Retinal pigment epithelial cell (primary cell): ENCODE measurements at regions not wholly inside any gene's neighbourhood (a gene's known extent, or its start where the extent isn't known, plus 50 kb on each side); places are given as distances from the start of the nearest gene placed in this dataset.
"Not testable (repeated sequence)": the region's sequence is repeated elsewhere in the genome, so short reads cannot be mapped to it uniquely, and the experiment has no call there.

ENCODE experiments used
- DNase-seq: peaks from one replicate; pipeline ENCODE4 v3.0.0-alpha.2; 2010; ENCODE audit warnings: low read depth
- H3K4me3 ChIP-seq: 2 replicates; pipeline ENCODE4 v1.5.1; 2011; ENCODE audit warnings: mild to moderate bottlenecking, low read length, control low read depth, moderate library complexity
- TF ChIP-seq, protein P1 (sequence below): conservative IDR thresholded peaks from 2 replicates; pipeline ENCODE4 v1.5.1; 2011; ENCODE audit warnings: low read depth, low read length, control low read depth, inconsistent platforms

DNA sequence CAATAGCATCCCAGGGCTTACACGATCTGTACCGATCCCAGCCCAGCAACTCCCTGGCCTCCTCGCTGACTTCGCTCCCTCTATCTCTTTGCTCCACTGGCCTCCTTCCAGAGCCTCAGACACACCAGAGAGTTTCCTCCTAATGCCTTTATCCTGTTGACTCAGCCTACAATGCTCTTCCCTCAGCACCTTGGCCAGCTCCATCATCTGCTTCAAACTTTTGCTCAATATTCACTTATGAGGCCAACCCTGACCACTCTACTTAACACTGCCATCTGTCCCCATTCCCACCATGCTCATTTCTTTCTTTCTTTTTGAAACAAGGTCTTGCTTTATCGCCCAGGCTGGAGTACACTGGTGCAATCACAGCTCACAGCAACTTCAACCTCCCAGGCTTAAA is 180.9 kb downstream of the CEP170 start:
- H3K4me3 ChIP-seq = not testable (repeated sequence)

DNA sequence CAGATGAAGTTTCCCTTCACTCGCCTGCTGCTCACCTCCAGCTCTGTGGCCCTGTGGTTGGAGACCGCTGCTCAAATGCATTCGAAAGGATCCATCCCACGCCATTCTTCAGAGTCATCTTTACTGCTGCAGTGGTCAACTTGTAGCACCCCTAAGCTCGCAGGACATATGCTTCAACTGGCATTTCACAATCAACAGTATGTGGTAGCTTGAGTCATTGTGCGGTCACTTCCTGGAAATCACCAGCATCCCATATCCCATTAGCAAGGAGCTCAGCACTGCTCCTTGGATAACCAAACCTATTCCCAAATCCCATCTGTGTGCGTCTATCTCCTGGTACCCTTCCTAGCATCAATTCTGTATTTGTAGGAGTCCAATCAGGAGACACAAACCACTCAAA is 188.0 kb downstream of the CEP170 start:
- not testable (repeated sequence) for DNase-seq, H3K4me3 ChIP-seq

More for the DNA sequence above, 180.9 kb downstream of the CEP170 start:
- DNase-seq = not testable (repeated sequence)

DNA sequence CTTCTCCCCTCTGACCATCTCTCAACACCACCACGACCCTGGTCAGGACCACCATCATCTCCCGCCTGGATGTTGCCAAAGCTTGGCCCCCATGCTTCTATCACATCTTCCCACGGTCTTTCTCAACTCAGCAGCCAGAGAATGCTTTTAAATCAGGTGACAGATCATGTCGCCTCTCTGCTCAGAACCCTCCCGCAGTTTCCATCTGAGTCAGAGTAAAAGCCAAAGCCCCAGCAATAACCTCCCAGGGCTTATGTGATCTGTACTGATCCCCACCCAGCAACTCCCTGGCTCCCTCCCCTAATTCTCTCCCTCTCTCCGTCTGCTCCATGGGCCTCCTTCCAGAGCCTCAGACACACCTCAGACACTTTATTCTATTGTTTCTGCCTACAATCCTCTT is 193.1 kb downstream of the CEP170 start:
- DNase-seq, H3K4me3 ChIP-seq: not testable (repeated sequence)

DNA sequence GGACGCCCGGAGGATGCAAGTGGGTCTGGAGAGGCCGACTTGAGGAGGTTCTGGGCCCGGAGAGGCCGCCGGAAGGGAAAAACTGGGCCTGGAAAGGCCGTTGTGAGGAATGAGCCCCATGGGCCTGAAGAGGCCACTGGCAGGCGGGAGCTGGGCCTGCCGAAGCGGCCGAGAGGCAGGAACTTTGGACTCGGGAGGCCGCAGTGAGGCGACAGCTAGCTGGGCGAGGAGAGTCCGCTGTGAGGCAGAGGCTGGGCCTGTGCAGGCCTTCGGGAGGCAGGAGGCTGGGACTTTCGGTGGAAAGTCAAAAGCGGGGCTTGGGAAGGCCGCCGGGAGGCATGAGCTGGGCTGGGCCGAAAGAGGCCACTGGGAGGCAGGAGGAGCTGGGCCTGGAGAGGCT is 199.6 kb downstream of the CEP170 start:
- not testable (repeated sequence) for DNase-seq, H3K4me3 ChIP-seq

DNA sequence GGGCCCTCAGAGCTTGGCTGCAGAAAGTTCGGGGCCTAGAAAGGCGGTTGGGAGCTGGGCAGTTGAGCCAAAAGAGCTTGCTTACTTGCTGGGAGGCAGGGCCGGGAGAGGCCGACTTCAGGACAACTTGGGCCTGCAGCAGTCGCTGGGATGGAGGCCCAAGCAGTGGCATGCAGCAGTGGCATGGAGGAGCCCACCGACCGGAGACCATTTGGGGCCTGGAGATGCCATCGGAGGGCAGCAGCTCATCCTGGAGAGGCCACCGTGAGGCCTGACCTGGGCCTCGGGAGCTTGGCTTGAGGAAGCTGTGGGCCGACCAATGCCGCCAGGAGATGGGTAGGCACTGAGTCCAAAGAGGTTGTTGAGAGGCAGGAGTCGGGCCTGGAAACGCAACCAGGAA is 200.0 kb downstream of the CEP170 start:
- DNase-seq = not testable (repeated sequence)

DNA sequence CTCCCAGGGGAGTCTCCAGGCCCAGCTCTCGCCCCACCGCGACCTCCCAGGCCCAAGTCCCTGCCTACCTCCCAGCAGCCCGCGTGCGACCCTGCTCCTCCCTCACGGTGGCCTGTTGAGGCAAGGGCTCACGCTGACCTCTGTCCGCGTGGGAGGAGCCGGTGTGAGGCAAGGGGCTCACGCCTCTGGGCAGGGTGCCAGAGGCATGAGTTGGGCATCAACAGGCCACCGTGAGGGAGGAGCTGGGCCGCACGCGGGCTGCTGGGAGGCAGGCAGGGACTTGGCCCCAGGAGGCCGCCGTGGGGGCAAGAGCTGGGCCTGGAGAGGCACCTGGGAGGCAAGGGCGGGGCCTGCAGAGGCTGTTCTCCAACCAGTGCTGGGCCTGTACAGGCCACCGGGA is 200.4 kb downstream of the CEP170 start:
- H3K4me3 ChIP-seq, DNase-seq: not testable (repeated sequence)

More for the DNA sequence above, 200.0 kb downstream of the CEP170 start:
- not testable (repeated sequence) for H3K4me3 ChIP-seq

DNA sequence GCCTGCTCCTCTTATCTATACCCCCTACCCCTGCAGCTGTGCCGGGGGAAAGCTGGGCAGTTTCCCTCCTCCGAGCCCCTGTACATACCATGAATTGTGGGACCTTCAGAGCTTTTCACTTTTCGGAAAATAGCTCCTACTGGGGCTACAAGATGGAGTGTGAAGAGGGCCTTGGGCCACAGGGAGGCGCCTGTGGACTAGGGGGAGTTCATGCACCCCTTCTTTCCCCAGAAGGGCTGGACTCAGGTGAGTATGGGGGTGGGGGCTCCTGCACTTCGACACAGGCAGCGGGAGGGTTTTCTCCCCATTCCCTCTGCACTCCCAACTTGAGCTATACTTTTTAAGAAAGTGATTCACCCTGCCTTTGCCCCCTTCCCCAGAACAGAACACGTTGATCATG is 202.0 kb downstream of the CEP170 start:
- H3K4me3 ChIP-seq, DNase-seq: not testable (repeated sequence)

DNA sequence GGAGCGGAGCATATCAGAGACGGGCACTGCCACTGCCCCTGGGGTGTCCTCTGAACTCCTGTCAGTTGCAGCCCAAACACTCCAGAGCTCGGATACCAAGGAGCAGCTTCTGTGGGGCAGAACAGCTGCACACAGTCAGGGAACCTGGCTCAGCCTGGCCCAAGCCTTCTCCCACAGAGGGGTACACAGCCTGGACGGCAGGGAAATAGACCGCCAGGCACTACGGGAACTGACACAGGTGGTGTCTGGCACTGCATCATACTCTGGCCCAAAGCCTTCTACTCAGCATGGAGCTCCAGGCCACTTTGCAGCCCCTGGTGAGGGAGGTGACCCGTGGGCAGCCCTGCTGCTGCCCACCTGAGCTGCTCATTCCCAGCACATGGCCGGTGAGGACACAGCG is 204.5 kb downstream of the CEP170 start:
- not testable (repeated sequence) for DNase-seq, H3K4me3 ChIP-seq

DNA sequence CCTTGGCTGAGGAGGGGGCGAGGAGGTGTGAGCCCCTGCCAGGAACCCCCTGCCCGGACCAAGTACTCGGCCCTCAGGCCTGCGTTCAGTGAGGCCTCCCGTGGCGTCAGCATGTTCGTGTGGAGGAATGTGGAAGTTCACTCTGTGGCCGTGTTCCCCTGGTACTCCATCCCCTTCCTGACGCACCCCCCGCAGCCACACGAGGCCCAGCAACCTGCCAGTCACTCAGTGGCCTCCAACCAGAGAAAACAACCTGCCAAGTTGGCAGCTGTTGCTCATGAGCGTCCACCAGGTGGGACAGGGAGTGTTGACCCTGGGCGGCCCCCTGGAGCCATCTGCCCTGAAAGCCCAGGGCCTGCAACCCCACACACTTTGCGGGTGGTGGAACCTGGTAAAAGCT is 205.4 kb downstream of the CEP170 start:
- DNase-seq, H3K4me3 ChIP-seq: not testable (repeated sequence)

DNA sequence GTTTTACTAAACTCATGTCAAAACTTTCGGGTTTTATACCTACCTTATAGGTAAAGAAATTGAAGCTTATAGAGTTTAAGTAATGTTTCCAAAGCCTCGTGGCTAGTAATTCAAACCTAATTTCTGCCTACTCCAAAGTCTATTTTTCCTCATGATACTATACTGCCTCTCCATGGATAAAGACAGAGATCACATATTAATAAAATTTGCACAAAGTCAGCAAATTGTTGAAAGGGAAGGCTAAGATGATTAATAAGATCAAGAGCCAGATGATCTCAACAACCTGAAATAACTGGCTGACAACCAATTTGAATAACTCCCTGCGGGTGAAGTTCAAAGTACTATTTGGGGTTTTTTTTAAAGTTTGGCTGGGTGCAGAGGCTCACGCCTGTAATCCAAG is 233.7 kb downstream of the CEP170 start:
- not testable (repeated sequence) for H3K4me3 ChIP-seq, DNase-seq

DNA sequence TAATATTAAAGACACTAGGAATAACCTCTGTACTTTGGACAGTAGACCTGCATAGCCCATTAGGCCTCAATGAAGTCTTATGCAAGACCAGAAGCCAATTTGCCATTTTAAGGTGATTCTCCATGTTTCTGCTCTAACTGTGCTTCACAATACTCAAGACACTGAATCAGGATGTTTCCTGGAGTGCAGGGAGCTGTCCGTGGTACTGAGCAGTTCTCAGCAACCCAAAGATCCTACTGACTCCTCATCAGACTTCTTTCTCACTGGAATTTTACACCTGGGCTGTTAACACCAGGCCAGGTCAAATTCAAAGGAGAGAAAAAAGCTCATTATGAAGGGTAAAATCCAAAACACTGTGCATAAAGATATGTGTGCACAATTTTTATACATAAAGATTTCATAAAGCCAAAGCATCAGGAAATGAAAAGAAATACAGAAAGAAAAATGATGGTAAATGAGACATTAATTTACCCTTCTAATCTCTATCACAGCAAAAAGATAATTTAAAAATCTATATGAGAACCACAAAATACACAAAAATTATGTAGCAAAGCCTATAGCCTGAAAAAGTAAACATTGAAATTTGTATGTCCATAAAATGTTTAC is 235.9 kb downstream of the CEP170 start:
- DNase-seq = not testable (repeated sequence)

DNA sequence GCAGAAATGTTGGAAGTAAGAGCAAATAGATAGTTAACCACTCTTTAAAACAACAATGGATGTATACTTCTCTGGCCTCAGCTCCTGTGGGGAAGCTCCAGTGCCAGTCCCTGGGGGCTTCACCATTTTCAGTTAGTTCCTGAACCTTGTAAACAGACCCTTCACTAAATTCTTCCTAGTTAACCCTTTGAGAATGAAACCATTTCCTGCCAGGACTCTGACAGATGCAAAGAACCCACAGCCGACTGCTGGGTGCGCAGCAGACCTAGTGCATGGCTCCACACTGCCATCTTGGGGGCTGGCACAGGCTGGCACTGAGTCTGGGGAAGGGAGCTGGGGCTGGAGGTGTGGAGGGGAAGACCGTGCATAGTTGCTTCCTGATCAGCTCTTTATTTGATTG is 244.4 kb downstream of the CEP170 start:
- DNase-seq, H3K4me3 ChIP-seq: not testable (repeated sequence)

More for the DNA sequence above, 235.9 kb downstream of the CEP170 start:
- not testable (repeated sequence) for H3K4me3 ChIP-seq

DNA sequence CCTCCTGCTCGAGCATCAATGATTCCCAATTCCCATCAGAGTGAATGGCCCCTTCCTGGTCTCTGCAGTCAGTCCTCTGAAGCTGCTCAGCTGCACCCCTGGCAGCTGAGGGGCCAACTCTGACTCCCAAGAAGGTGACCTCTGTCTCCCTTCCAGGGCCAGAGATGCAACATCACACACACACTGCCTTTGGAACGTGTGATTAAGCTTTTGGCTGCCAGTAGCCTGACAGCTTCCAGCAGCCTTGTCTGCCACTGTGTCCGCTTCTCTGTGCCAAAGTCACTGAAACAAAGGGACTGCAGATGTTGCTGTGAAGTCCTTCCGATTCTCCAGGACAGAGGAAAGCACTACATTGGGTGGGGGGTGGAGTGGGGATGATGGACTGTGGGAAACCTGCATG is 254.1 kb downstream of the CEP170 start:
- H3K4me3 ChIP-seq, DNase-seq: not testable (repeated sequence)

DNA sequence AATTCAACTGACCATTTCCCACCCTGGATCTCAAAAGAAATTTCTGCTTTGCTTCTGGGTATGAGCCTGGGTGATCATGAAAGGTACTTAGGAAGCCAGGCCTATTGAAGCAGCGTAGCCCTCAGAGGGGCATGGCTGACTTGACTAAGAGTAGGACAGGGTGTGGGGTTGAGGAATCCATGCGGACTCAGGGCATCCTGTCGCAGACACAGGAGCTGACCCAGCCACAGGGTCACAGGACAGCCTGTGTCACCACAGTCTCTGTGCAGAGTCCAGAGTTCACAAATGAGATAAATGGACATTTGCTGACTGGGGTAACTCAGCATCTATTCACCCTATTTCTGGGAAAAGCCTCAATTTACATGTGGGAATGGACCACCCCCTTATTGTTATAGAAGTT is 262.3 kb downstream of the CEP170 start:
- not testable (repeated sequence) for H3K4me3 ChIP-seq, DNase-seq

DNA sequence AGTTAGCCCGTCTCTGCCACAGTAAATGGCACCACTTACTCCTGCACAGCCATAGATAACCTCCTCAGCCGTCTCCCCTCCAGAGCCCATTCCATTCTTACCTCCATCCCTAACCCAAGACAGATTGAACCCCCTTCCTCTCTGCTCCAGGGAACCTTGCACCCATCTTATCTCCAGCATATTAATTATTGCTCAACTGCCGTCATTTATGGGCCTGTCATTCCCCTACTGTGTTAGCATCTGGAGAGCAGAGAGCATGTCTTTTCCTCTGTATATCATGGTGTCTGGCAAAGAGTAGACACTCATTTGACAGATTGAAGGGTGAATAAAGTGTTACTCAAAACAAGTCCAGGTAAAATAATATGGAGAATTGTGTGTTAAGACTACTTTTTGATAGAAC is 270.0 kb downstream of the CEP170 start:
- not testable (repeated sequence) for H3K4me3 ChIP-seq, DNase-seq

DNA sequence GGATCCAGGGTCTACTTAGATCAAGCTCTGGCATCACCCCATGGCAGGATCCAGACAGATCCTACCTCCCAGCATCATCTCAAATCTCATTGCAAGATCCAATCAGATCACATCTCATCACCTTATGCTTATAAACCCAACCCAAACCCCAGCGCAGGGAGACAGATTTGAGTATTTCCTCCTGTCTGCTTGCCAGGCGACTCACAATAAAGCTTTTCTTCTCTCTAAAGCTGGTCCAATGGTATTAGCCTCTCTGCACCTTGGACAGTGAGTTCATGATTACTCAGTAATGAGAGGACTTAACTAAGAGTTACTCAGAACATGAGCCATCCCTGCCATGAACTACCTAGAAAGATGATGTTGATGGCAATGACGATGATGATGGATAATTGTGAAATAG is 281.7 kb downstream of the CEP170 start:
- DNase-seq, H3K4me3 ChIP-seq: not testable (repeated sequence)

DNA sequence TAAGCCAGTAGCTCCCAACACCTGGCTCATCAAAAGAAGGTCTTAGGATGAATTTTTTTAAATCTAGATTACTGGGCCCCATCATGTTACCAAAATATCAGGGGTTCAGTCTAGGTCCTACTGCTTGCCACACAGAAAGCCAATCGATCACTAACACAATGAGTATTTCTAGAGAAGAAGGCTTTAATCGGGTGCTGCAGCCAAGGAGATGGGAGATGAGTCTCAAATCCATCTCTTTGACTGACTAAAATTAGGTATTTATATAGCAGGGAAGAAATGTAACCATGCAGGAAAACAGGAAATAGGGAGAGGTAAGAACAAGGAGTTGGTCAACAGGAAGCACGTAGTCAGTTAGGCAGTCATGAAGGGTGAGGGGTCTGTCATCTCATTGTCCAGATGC is 288.2 kb downstream of the CEP170 start:
- no peak overlapping the region for H3K4me3 ChIP-seq
- TF ChIP-seq, protein P1, sequence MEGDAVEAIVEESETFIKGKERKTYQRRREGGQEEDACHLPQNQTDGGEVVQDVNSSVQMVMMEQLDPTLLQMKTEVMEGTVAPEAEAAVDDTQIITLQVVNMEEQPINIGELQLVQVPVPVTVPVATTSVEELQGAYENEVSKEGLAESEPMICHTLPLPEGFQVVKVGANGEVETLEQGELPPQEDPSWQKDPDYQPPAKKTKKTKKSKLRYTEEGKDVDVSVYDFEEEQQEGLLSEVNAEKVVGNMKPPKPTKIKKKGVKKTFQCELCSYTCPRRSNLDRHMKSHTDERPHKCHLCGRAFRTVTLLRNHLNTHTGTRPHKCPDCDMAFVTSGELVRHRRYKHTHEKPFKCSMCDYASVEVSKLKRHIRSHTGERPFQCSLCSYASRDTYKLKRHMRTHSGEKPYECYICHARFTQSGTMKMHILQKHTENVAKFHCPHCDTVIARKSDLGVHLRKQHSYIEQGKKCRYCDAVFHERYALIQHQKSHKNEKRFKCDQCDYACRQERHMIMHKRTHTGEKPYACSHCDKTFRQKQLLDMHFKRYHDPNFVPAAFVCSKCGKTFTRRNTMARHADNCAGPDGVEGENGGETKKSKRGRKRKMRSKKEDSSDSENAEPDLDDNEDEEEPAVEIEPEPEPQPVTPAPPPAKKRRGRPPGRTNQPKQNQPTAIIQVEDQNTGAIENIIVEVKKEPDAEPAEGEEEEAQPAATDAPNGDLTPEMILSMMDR = no peak

DNA sequence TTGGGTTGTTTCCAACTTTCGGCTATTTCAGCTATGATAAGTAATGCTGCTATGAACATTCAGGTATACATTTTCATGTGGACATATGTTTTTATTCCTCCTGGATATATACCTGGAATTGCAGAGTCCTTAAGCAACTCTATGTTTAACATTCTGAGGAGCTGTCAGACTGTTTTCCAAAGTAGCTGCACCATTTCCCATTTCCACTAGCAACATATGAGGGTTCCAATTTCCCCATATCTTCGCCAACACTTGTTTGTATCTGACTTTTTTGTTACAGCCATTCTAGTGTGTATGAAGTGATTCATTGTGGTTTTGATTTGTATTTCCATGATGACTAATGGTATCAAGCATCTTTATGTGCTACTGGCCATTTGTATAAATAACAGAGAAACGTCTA is 295.7 kb downstream of the CEP170 start:
- DNase-seq, H3K4me3 ChIP-seq: not testable (repeated sequence)

More for the DNA sequence above, 288.2 kb downstream of the CEP170 start:
- DNase-seq = no peak

DNA sequence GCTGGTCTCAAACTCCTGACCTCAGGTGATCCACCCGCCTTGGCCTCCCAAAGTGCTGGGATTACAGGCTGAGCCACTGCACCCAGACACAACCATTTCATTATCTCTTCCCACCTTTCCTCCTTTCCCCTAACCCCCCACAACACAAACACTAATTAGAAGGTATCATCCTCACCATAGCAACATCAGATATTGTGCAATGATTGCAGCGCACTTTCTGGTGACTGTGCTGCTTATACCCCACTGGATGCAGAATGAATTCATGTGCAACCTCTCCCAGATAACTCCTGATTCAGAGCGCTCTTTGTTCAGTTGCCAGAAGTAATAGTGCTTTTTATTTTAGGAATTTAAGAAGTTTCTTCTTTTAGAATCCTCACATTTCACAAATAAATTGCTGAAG is 300.1 kb downstream of the CEP170 start:
- DNase-seq, H3K4me3 ChIP-seq: not testable (repeated sequence)
